ENCODE measurements at regions not wholly inside any gene's neighbourhood (a gene's known extent, or its start where the extent isn't known, plus 50 kb on each side); places are given as distances from the start of the nearest gene placed in this dataset.

GRCh38 chr4:54800831-54801530 lies 143.2 kb downstream of the KIT start:
- Mint-ChIP-seq H3K4me1 (no peaks in the 10 kb centered on the region), H3K4me3 (no peak overlapping the region), H3K9me3 (ENCODE audit: insufficient read depth) (no peaks in the 10 kb centered on the region), H3K27ac (no peak overlapping the region), H3K27me3 (peaks cover 24% of the 10 kb centered on the region)
- Histone ChIP-seq H3K36me3 (replicated peaks in 1 of 2; ENCODE audit: control extremely low read depth in 1 of 2, control insufficient read depth in 1 of 2, extremely low read depth in 1 of 2, insufficient read depth in 2 of 2, low read length in 1 of 2) (no peaks in the 10 kb centered on the region), H3K9me3 (ENCODE audit: control extremely low read depth in 1 of 3, control insufficient read depth in 2 of 3, insufficient read depth in 1 of 3, low read length in 2 of 3) (no peaks in the 10 kb centered on the region), H3K4me3 (ENCODE audit: control extremely low read depth in 1 of 5, extremely low read depth in 1 of 5, insufficient read depth in 1 of 5, low read depth in 2 of 5, low read length in 4 of 5) (no peak overlapping the region), H2AFZ (ENCODE audit: insufficient read depth, low read depth, low read length, poor library complexity, severe bottlenecking) (no peak overlapping the region), H3K27ac (ENCODE audit: low read length in 2 of 2) (no peak overlapping the region), H3K79me2 (ENCODE audit: control insufficient read depth, insufficient read depth, low read length) (no peaks in the 10 kb centered on the region), H3K9ac (ENCODE audit: low read length) (no peak overlapping the region), H3K4me2 (replicated peaks; ENCODE audit: low read depth, low read length, poor library complexity, severe bottlenecking) (no peak overlapping the region), H3K4me1 (ENCODE audit: control insufficient read depth in 2 of 2, insufficient read depth in 2 of 2, low read length in 2 of 2) (peaks cover 0 to 5% of the 10 kb centered on the region in 2 donors), H3K27me3 (replicated peaks in 1 of 4; ENCODE audit: control extremely low read depth in 1 of 4, control insufficient read depth in 3 of 4, insufficient read depth in 4 of 4, low read length in 3 of 4) (no peaks in the 10 kb centered on the region), H4K20me1 (ENCODE audit: control insufficient read depth, insufficient read depth, low read length, poor library complexity, severe bottlenecking) (no peaks in the 10 kb centered on the region)
- DNase-seq (no peak), ATAC-seq (ENCODE audit: low read depth) (no peak)
- ChIA-PET CTCF (no interaction called here), POLR2A (no interaction called here)
- no peak for TF ChIP-seq EZH2 (IDR thresholded peaks at IDR 0.05; ENCODE audit: borderline replicate concordance, insufficient read depth, low read depth, low read length, poor library complexity, severe bottlenecking)
- no peak for TF ChIP-seq CTCF (IDR thresholded peaks at IDR 0.05)
- 40% methylated on average over 2 of the region's 4 CpGs for WGBS (ENCODE audit: insufficient coverage)
- intact Hi-C loops (cut with micrococcal nuclease): no loop called here

- CTCF ChIA-PET: no interaction called here
Observed at GRCh38 chr4:54794579-54794978, 136.8 kb downstream of the KIT start.

More at GRCh38 chr4:54794579-54794978, 136.8 kb downstream of the KIT start:
- no peaks in the 10 kb centered on the region for H3K36me3 ChIP-seq (replicated peaks in 1 of 2; ENCODE audit: control extremely low read depth in 1 of 2, control insufficient read depth in 1 of 2, extremely low read depth in 1 of 2, insufficient read depth in 2 of 2, low read length in 1 of 2)
- no peak overlapping the region for H3K4me3 ChIP-seq (ENCODE audit: control extremely low read depth in 1 of 5, extremely low read depth in 1 of 5, insufficient read depth in 1 of 5, low read depth in 2 of 5, low read length in 4 of 5)
- H4K20me1 ChIP-seq (ENCODE audit: control insufficient read depth, insufficient read depth, low read length, poor library complexity, severe bottlenecking): no peaks in the 10 kb centered on the region
- no peak overlapping the region for H2AFZ ChIP-seq (ENCODE audit: insufficient read depth, low read depth, low read length, poor library complexity, severe bottlenecking)
- Mint-ChIP-seq H3K4me3 (no peak overlapping the region), H3K27ac (no peak overlapping the region), H3K27me3 (peaks cover 8% of the 10 kb centered on the region), H3K9me3 (ENCODE audit: insufficient read depth) (no peaks in the 10 kb centered on the region), H3K4me1 (no peaks in the 10 kb centered on the region)
- H3K79me2 ChIP-seq (ENCODE audit: control insufficient read depth, insufficient read depth, low read length): no peaks in the 10 kb centered on the region
- intact Hi-C loops (cut with micrococcal nuclease): no loop called here
- ATAC-seq (ENCODE audit: low read depth): no peak
- WGBS (ENCODE audit: insufficient coverage): 80% methylated on average over 1 of the region's 4 CpGs
- no peaks in the 10 kb centered on the region for H3K4me1 ChIP-seq (ENCODE audit: control insufficient read depth in 2 of 2, insufficient read depth in 2 of 2, low read length in 2 of 2)
- no peak for TF ChIP-seq EZH2 (IDR thresholded peaks at IDR 0.05; ENCODE audit: borderline replicate concordance, insufficient read depth, low read depth, low read length, poor library complexity, severe bottlenecking)
- H3K9me3 ChIP-seq (ENCODE audit: control extremely low read depth in 1 of 3, control insufficient read depth in 2 of 3, insufficient read depth in 1 of 3, low read length in 2 of 3): no peaks in the 10 kb centered on the region
- H3K4me2 ChIP-seq (replicated peaks; ENCODE audit: low read depth, low read length, poor library complexity, severe bottlenecking): no peak overlapping the region
- peaks cover 0 to 3% (median 0%) of the 10 kb centered on the region in 4 experiments for H3K27me3 ChIP-seq (replicated peaks in 1 of 4; ENCODE audit: control extremely low read depth in 1 of 4, control insufficient read depth in 3 of 4, insufficient read depth in 4 of 4, low read length in 3 of 4)
- H3K9ac ChIP-seq (ENCODE audit: low read length): no peak overlapping the region
- DNase-seq: no peak
- H3K27ac ChIP-seq (ENCODE audit: low read length in 2 of 2): no peak overlapping the region
- POLR2A ChIA-PET: no interaction called here

Data from B cell (primary cell).